ENCODE measurements at regions not wholly inside any gene's neighbourhood (a gene's known extent, or its start where the extent isn't known, plus 50 kb on each side); places are given as distances from the start of the nearest gene placed in this dataset.

DNA sequence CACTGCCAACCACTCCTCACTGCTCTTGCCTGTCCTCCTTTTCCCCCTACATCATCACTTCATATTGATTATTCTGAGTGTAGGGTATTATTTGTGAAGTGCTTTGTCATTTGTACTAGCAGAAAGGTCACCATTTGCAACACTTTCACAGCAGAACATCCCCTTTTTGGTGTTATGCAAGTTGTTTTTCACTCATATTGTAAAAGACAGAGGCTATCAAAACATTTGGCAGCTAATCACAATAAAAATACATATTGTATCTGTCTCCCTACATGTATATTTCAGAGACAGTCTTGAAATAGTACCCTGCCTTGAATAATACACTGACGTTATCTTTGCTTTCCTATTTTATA, 82.3 kb downstream of the ANXA1 start:
- TF ChIP-seq, protein P1, sequence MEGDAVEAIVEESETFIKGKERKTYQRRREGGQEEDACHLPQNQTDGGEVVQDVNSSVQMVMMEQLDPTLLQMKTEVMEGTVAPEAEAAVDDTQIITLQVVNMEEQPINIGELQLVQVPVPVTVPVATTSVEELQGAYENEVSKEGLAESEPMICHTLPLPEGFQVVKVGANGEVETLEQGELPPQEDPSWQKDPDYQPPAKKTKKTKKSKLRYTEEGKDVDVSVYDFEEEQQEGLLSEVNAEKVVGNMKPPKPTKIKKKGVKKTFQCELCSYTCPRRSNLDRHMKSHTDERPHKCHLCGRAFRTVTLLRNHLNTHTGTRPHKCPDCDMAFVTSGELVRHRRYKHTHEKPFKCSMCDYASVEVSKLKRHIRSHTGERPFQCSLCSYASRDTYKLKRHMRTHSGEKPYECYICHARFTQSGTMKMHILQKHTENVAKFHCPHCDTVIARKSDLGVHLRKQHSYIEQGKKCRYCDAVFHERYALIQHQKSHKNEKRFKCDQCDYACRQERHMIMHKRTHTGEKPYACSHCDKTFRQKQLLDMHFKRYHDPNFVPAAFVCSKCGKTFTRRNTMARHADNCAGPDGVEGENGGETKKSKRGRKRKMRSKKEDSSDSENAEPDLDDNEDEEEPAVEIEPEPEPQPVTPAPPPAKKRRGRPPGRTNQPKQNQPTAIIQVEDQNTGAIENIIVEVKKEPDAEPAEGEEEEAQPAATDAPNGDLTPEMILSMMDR (IDR thresholded peaks at IDR 0.05; ENCODE audit: insufficient read depth, low read length, missing control alignments), result no peak
- H3K4me3 ChIP-seq (ENCODE audit: low read depth, low read length), result no peak overlapping the region
- ChIA-PET CTCF (no interaction called here), POLR2A (no interaction called here)
- no peak for DNase-seq (ENCODE audit: low read depth, low spot score)

DNA sequence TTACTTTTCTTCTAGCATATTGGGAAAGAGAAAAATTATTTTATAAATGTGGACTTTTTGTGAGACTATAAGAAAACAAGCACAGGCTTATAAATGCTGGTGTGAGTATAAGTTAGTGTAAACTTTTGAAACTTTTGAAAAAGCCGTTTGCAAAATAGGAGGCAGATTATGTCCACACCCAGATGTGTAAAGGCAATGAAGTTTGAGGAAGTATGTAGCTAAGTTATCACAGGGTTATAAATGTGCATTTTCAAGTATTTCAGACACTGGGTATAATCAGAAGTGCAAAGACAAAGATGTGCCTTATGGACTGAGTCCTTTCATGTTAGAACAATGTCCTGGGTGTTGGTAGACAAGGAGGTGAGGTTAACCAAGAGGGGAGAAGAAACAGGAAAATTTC, 85.5 kb downstream of the ANXA1 start:
- H3K4me3 ChIP-seq (ENCODE audit: low read depth, low read length), result no peak overlapping the region
- no peak for DNase-seq (ENCODE audit: low read depth, low spot score)
- CTCF ChIA-PET, result no interaction called here
- POLR2A ChIA-PET, result no interaction called here
- TF ChIP-seq, protein P1 (IDR thresholded peaks at IDR 0.05; ENCODE audit: insufficient read depth, low read length, missing control alignments), result no peak

DNA sequence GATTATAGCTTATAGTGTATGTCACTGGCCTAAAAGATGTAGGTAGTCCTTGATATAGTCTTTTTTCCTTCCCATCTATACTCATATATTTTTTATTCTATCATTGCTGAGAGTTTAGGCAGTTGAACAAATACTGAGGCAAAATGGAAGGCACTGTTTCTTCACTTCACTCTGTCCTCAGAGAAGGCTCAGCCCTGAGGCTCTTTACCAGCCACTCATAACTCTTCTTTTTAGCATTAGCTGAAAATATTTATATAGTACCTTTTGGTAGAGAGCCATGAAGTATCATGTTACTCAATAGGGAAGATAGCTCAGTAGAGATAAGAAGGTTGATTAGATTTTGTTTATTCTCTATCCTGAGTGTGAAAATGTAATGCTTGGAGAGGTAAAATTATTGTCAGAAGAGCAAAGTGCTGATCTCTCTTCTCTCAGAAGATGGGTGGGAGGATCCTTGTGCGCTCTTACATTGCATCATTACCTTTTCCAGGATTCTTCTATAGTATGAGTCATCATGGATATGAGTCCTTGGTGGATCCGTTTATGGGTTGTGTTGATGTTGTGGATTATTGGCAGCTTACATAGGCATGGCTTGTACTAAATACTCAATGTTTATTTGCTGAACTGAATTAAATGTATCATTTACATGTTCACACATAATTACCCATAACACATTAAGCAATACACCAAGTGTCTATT, 88.1 kb downstream of the ANXA1 start:
- CTCF ChIA-PET, result no interaction called here
- no peak overlapping the region for H3K4me3 ChIP-seq (ENCODE audit: low read depth, low read length)
- POLR2A ChIA-PET, result no interaction called here
- no peak for DNase-seq (ENCODE audit: low read depth, low spot score)
- TF ChIP-seq, protein P1 (IDR thresholded peaks at IDR 0.05; ENCODE audit: insufficient read depth, low read length, missing control alignments), result no peak

DNA sequence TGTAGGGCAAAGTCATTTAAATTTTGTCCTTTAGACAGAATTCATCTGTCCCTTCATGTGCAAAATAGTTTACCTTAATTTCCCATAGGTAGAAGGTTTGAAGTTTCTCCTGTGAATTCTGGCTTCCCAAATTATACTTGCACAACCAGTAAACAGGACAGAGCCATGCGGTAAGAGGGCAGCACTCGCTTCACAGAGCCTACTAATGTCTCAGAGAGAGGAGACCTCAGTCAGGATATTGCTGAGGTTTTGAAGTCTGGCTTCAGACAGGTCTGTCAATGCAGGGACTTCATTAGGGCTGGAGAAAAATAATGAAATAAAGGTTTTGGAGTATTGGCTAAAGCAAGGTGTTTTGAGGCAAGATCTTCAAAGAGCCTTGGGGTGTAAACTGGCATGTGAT, 91.4 kb downstream of the ANXA1 start:
- CTCF ChIA-PET, result no interaction called here
- POLR2A ChIA-PET, result no interaction called here
- TF ChIP-seq, protein P1 (IDR thresholded peaks at IDR 0.05; ENCODE audit: insufficient read depth, low read length, missing control alignments), result no peak
- H3K4me3 ChIP-seq (ENCODE audit: low read depth, low read length), result no peak overlapping the region
- DNase-seq (ENCODE audit: low read depth, low spot score), result no peak

DNA sequence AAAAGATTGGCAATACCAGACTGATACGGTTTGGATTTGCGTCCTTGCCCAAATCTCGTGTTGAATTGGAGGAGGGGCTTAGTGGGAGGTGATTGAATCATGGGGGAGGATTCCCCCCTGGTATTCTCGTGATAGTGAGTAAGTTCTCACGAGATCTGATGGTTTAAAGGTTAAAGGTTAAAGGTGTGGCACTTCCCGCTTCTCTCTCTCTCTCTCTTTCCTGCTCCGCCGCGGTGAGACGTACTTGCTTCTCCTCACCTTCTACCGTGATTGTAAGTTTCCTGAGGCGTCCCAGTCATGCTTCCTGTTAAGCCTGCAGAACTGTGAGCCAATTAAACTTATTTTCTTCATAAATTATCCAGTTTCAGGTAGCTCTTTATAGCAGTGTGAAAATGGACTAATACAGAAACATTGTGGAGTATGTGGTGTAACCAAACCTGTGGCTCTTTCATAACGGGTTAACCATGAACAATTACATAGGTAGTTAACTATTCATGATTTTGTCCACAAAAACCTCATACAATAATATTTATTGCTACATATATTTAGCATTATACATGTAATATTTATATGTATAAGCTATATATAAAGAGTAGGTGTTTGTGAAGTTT, 107.5 kb downstream of the ANXA1 start:
- ChIA-PET POLR2A (no interaction called here), CTCF (interaction anchor here (0.7 kb wide), 1 partner anchor 10 kb away, joined by 3 read pairs; no protein-coding TSS in a partner anchor)
- H3K4me3 ChIP-seq (ENCODE audit: low read depth, low read length), result no peak overlapping the region
- DNase-seq (ENCODE audit: low read depth, low spot score), result no peak
- TF ChIP-seq, protein P1 (IDR thresholded peaks at IDR 0.05; ENCODE audit: insufficient read depth, low read length, missing control alignments), result no peak

DNA sequence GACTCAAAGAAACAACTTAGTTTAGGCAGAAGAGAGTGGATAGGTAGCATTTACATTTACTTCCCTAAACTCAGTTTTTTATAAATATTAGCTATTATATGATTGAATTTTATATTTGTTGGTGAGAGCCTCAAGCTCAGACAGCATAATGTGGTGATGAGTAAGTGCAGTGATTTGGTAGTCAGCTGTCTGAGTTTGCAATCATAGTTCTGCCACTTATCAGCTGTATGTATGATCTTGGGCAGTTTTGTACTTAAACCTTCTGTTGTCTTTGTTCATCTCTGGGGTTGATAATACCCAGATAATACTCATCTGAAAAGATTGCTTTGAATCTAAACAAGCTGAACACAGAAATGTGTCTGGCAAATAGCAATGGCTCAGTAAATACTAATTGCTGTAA, 108.8 kb downstream of the ANXA1 start:
- no peak for DNase-seq (ENCODE audit: low read depth, low spot score)
- CTCF ChIA-PET, result no interaction called here
- POLR2A ChIA-PET, result no interaction called here
- TF ChIP-seq, protein P1 (IDR thresholded peaks at IDR 0.05; ENCODE audit: insufficient read depth, low read length, missing control alignments), result no peak
- H3K4me3 ChIP-seq (ENCODE audit: low read depth, low read length), result no peak overlapping the region

All from AG04449 (cell line).